Neural progenitor cell (in vitro differentiated cells): ENCODE measurements at regions not wholly inside any gene's neighbourhood (a gene's known extent, or its start where the extent isn't known, plus 50 kb on each side); places are given as distances from the start of the nearest gene placed in this dataset.

Experiments used
- DNase-seq: peaks from one replicate; pipeline ENCODE4 v3.0.0-alpha.2; 2016; ENCODE audit warnings: low spot score
- H2AFZ ChIP-seq: fragments of 200-600 bp; sonication (generic); replicated peaks from 2 replicates; pipeline ENCODE4 v1.6.1; 2016; ENCODE audit warnings: antibody characterized with exemption
- H3F3A ChIP-seq: fragments of 200-600 bp; sonication (generic); 2 replicates; pipeline ENCODE4 v1.6.1; 2016; ENCODE audit warnings: antibody characterized with exemption, low read depth
- H3K27ac ChIP-seq: fragments of 200-600 bp; sonication (generic); 2 replicates; pipeline ENCODE4 v1.5.1; 2016; ENCODE audit warnings: mild to moderate bottlenecking
- H3K27me3 ChIP-seq: fragments of 200-600 bp; sonication (generic); 2 replicates; pipeline ENCODE4 v1.6.1; 2016; ENCODE audit warnings: mild to moderate bottlenecking, moderate library complexity
- H3K36me3 ChIP-seq: fragments of 200-600 bp; sonication (generic); 2 replicates; pipeline ENCODE4 v1.5.1; 2016
- H3K4me1 ChIP-seq: fragments of 200-600 bp; sonication (generic); 2 replicates; pipeline ENCODE4 v1.6.1; 2016; ENCODE audit warnings: mixed run types
- H3K4me2 ChIP-seq: fragments of 200-600 bp; sonication (generic); 2 replicates; pipeline ENCODE4 v1.6.1; 2016
- H3K4me3 ChIP-seq: fragments of 200-600 bp; sonication (generic); 2 replicates; pipeline ENCODE4 v1.5.1; 2016
- H3K79me2 ChIP-seq: fragments of 200-600 bp; sonication (generic); 2 replicates; pipeline ENCODE4 v1.6.1; 2016; ENCODE audit warnings: low read depth
- H3K9ac ChIP-seq: fragments of 200-600 bp; sonication (generic); 2 replicates; pipeline ENCODE4 v1.6.1; 2016
- H3K9me3 ChIP-seq: fragments of 200-600 bp; sonication (generic); 2 replicates; pipeline ENCODE4 v1.5.1; 2016; ENCODE audit warnings: low read depth
- H4K20me1 ChIP-seq: fragments of 200-600 bp; sonication (generic); 2 replicates; pipeline ENCODE4 v1.6.1; 2016; ENCODE audit warnings: low read depth
- H3K27ac Mint-ChIP-seq: 3 replicates; pipeline ENCODE4 v1.8.0; 2021; ENCODE audit warnings: mixed read lengths
- H3K27me3 Mint-ChIP-seq: 2 replicates; pipeline ENCODE4 v1.8.0; 2022; ENCODE audit warnings: low read depth, mild to moderate bottlenecking, inconsistent platforms, moderate library complexity, mixed read lengths; ENCODE audit not compliant: insufficient read depth
- H3K36me3 Mint-ChIP-seq: 3 replicates; pipeline ENCODE4 v1.8.0; 2021; ENCODE audit warnings: mixed read lengths
- H3K4me1 Mint-ChIP-seq: 3 replicates; pipeline ENCODE4 v1.8.0; 2021; ENCODE audit warnings: mixed read lengths
- H3K4me3 Mint-ChIP-seq: 3 replicates; pipeline ENCODE4 v1.8.0; 2021; ENCODE audit warnings: mild to moderate bottlenecking, moderate library complexity, mixed read lengths
- H3K9me3 Mint-ChIP-seq: 3 replicates; pipeline ENCODE4 v1.8.0; 2020; ENCODE audit warnings: mixed read lengths
- EZH2 ChIP-seq: fragments of 200-600 bp; sonication (generic); IDR thresholded peaks from 2 replicates; pipeline ENCODE4 v1.6.1; 2017; ENCODE audit warnings: antibody characterized with exemption, mild to moderate bottlenecking, moderate library complexity
- EZH2phosphoT487 ChIP-seq: fragments of 200-600 bp; sonication (generic); IDR thresholded peaks from 2 replicates; pipeline ENCODE4 v1.6.1; 2017; ENCODE audit warnings: antibody characterized with exemption
- TF ChIP-seq, protein P1 (sequence below): fragments of 200-600 bp; sonication (generic); IDR thresholded peaks from 2 replicates; pipeline ENCODE4 v1.5.1; 2017; ENCODE audit warnings: antibody characterized with exemption, mild to moderate bottlenecking

- H3K9me3 Mint-ChIP-seq: no peaks in the 10 kb centered on the region
- Histone ChIP-seq H4K20me1 (no peaks in the 10 kb centered on the region), H3K36me3 (no peaks in the 10 kb centered on the region), H3K9me3 (no peaks in the 10 kb centered on the region), H3K27me3 (no peaks in the 10 kb centered on the region), H3K9ac (no peak overlapping the region), H3K27ac (no peak overlapping the region), H3F3A (no peaks in the 10 kb centered on the region), H3K79me2 (no peaks in the 10 kb centered on the region), H3K4me2 (no peak overlapping the region), H2AFZ (no peak overlapping the region), H3K4me1 (no peaks in the 10 kb centered on the region), H3K4me3 (no peak overlapping the region)
- H3K36me3 Mint-ChIP-seq: no peaks in the 10 kb centered on the region
- H3K4me1 Mint-ChIP-seq: no peaks in the 10 kb centered on the region
- H3K27ac Mint-ChIP-seq: no peak overlapping the region
- no peak for DNase-seq
- H3K27me3 Mint-ChIP-seq: no peaks in the 10 kb centered on the region
- no peak overlapping the region for H3K4me3 Mint-ChIP-seq
- TF ChIP-seq EZH2phosphoT487: no peak
Observed at GRCh38 chr5:39586185-39586584, 161.4 kb upstream of the DAB2 start.

DNA sequence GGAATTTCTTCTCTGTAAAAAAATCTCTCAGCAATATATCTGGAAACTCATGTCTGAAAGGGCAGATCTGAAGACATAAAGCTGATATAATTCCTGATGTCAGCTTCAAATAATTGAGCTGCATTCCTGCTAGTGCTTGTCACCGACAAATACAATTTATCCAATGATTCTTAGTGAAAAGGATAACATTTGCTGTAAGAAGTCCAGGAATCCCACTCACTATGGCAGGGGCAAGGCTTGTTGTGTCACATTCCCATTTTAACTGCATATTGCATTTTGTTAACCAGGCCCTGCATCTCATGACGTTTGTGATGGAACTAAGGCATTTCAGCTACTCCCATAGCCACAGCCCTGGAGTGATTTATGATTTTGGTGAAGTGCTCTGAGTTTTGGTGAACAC lies 160.1 kb upstream of the DAB2 start:
- Histone ChIP-seq H4K20me1 (no peaks in the 10 kb centered on the region), H3K27ac (no peak overlapping the region), H3K9ac (no peak overlapping the region), H3K27me3 (no peaks in the 10 kb centered on the region), H3K79me2 (no peaks in the 10 kb centered on the region), H3K36me3 (no peaks in the 10 kb centered on the region), H3K4me1 (no peaks in the 10 kb centered on the region), H2AFZ (no peak overlapping the region), H3K4me3 (no peak overlapping the region), H3F3A (no peaks in the 10 kb centered on the region), H3K4me2 (no peak overlapping the region), H3K9me3 (no peaks in the 10 kb centered on the region)
- H3K4me1 Mint-ChIP-seq: no peaks in the 10 kb centered on the region
- H3K27ac Mint-ChIP-seq: no peak overlapping the region
- H3K27me3 Mint-ChIP-seq: no peaks in the 10 kb centered on the region
- no peak overlapping the region for H3K4me3 Mint-ChIP-seq
- TF ChIP-seq, protein P1, sequence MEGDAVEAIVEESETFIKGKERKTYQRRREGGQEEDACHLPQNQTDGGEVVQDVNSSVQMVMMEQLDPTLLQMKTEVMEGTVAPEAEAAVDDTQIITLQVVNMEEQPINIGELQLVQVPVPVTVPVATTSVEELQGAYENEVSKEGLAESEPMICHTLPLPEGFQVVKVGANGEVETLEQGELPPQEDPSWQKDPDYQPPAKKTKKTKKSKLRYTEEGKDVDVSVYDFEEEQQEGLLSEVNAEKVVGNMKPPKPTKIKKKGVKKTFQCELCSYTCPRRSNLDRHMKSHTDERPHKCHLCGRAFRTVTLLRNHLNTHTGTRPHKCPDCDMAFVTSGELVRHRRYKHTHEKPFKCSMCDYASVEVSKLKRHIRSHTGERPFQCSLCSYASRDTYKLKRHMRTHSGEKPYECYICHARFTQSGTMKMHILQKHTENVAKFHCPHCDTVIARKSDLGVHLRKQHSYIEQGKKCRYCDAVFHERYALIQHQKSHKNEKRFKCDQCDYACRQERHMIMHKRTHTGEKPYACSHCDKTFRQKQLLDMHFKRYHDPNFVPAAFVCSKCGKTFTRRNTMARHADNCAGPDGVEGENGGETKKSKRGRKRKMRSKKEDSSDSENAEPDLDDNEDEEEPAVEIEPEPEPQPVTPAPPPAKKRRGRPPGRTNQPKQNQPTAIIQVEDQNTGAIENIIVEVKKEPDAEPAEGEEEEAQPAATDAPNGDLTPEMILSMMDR: no peak
- no peak for TF ChIP-seq EZH2phosphoT487
- TF ChIP-seq EZH2: no peak
- no peaks in the 10 kb centered on the region for H3K36me3 Mint-ChIP-seq
- no peaks in the 10 kb centered on the region for H3K9me3 Mint-ChIP-seq
- DNase-seq: no peak

DNA sequence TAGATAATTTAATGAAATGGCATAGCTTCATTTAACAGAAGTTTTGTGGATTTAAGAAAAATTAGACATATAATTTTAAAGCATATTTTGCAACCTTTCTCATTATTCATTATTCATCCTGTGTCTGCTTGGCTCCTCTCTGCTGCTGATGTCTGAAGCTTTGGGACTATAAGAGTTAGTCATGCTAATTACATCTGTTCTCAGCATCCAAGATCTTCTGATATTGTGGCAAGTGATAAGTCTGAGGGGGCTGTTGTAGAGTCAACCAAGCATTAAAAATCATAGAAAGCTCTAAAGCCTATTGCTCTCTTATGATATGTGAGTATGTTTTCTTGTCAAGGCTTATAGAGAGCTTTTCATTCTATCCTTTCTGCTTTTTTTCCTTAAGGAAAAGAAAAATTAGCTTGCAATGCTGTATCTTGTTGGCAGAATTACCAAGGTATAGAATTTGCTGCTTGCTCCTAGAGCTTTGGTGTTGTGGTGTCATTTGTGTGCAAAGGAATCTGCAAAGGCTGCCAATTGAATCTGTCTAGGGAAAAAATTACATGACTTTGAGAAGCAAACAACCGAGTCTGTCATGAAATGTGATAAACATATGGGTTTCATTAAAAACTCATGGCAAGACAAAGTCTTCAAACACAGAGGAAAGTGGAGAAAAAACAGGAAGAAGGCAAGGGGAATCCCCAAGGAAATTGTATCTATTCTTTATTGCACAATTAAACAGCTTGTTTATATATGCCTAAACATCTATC lies 156.1 kb upstream of the DAB2 start:
- Histone ChIP-seq H3K4me2 (no peak overlapping the region), H3K27me3 (no peaks in the 10 kb centered on the region), H4K20me1 (no peaks in the 10 kb centered on the region), H3K36me3 (no peaks in the 10 kb centered on the region), H3K79me2 (no peaks in the 10 kb centered on the region), H3K4me1 (no peaks in the 10 kb centered on the region), H3F3A (no peaks in the 10 kb centered on the region), H2AFZ (no peak overlapping the region), H3K9ac (no peak overlapping the region), H3K4me3 (no peak overlapping the region), H3K9me3 (no peaks in the 10 kb centered on the region), H3K27ac (no peak overlapping the region)
- DNase-seq: no peak
- H3K4me1 Mint-ChIP-seq: peaks cover 3% of the 10 kb centered on the region
- no peaks in the 10 kb centered on the region for H3K27me3 Mint-ChIP-seq
- H3K36me3 Mint-ChIP-seq: no peaks in the 10 kb centered on the region
- no peak for TF ChIP-seq EZH2phosphoT487
- TF ChIP-seq EZH2: no peak
- TF ChIP-seq, protein P1: no peak
- H3K4me3 Mint-ChIP-seq: no peak overlapping the region
- H3K27ac Mint-ChIP-seq: no peak overlapping the region
- no peaks in the 10 kb centered on the region for H3K9me3 Mint-ChIP-seq

DNA sequence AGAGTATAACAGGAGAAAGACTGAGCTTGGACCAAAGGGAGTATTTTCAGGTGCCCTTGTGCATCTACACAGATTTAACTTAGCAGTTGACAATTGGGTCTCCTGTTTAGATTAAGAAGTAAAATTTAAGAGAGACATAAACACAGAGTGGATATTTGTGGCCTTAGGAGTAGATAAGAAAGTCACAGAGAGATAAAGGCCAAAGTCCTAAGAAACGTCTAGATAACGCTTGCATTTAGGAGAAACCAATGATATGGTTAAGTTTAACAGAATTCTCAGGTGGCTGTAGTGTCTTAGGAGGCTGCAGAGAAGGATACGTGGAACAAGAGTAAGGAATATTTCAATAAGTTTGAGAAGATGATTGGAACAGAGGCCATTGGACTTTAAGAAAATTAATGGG lies 155.0 kb upstream of the DAB2 start:
- H3K4me3 Mint-ChIP-seq: no peak overlapping the region
- no peaks in the 10 kb centered on the region for H3K9me3 Mint-ChIP-seq
- Histone ChIP-seq H3K4me3 (no peak overlapping the region), H2AFZ (no peak overlapping the region), H4K20me1 (no peaks in the 10 kb centered on the region), H3K9ac (no peak overlapping the region), H3F3A (no peaks in the 10 kb centered on the region), H3K36me3 (no peaks in the 10 kb centered on the region), H3K79me2 (no peaks in the 10 kb centered on the region), H3K4me1 (no peaks in the 10 kb centered on the region), H3K9me3 (no peaks in the 10 kb centered on the region), H3K27me3 (no peaks in the 10 kb centered on the region), H3K4me2 (no peak overlapping the region), H3K27ac (no peak overlapping the region)
- no peak for DNase-seq
- H3K4me1 Mint-ChIP-seq: peaks cover 3% of the 10 kb centered on the region
- H3K36me3 Mint-ChIP-seq: no peaks in the 10 kb centered on the region
- H3K27ac Mint-ChIP-seq: no peak overlapping the region
- no peaks in the 10 kb centered on the region for H3K27me3 Mint-ChIP-seq
- TF ChIP-seq, protein P1: no peak
- TF ChIP-seq EZH2 (no peak), EZH2phosphoT487 (no peak)
